WERI-Rb-1 (cell line): ENCODE measurements at regions not wholly inside any gene's neighbourhood (a gene's known extent, or its start where the extent isn't known, plus 50 kb on each side); places are given as distances from the start of the nearest gene placed in this dataset.

ENCODE experiments used
- DNase-seq: peaks from one replicate; pipeline ENCODE4 v3.0.0-alpha.2; 2020
- H3K27ac ChIP-seq: fragments of 250-450 bp; sonication (Bioruptor Pico); 2 replicates; pipeline ENCODE4 v1.5.1; 2020; ENCODE audit warnings: mild to moderate bottlenecking, moderate library complexity
- H3K27me3 ChIP-seq: fragments of 250-450 bp; sonication (Bioruptor Pico); 2 replicates; pipeline ENCODE4 v1.5.1; 2021; ENCODE audit warnings: mild to moderate bottlenecking, low read depth, moderate library complexity; ENCODE audit not compliant: insufficient read depth, severe bottlenecking
- H3K36me3 ChIP-seq: fragments of 250-450 bp; sonication (Bioruptor Pico); 2 replicates; pipeline ENCODE4 v1.5.1; 2020; ENCODE audit warnings: mild to moderate bottlenecking, moderate library complexity
- H3K4me3 ChIP-seq: 2 replicates; pipeline ENCODE4 v1.5.1; 2011; ENCODE audit warnings: low read depth, mild to moderate bottlenecking, control low read depth, low read length
- H3K9me3 ChIP-seq: fragments of 250-450 bp; sonication (Bioruptor Pico); 2 replicates; pipeline ENCODE4 v1.5.1; 2021; ENCODE audit warnings: mild to moderate bottlenecking, moderate library complexity; ENCODE audit not compliant: severe bottlenecking
- CTCF ChIP-seq: IDR thresholded peaks from 2 replicates; pipeline ENCODE4 v1.5.1; 2011; ENCODE audit warnings: low read depth, mild to moderate bottlenecking, control low read depth, inconsistent platforms, low read length

DNA sequence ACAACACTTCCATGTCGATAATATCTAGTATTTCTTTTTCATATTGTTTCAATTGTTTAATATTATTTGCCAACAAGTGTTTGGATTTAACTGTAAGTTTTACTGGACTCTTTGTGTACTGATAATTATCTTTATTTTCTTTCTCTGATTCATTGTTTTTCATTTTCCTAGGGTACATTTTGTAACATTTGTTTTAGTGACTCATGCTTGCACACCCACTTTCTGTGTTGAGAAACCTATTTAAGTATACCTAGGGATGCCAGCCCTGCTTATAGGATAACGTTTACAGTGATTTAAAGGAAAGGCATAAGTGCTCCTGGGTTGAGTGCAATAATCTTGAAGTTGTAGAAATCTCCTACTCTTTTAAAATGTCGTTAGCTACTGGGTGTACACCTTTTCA, 1386.0 kb upstream of the ADGRL4 start:
- no peak overlapping the region for H3K4me3 ChIP-seq
- H3K27ac ChIP-seq = no peak overlapping the region
- no peaks in the 10 kb centered on the region for H3K9me3 ChIP-seq
- DNase-seq = no peak
- no peaks in the 10 kb centered on the region for H3K36me3 ChIP-seq
- no peaks in the 10 kb centered on the region for H3K27me3 ChIP-seq
- no peak for TF ChIP-seq CTCF

DNA sequence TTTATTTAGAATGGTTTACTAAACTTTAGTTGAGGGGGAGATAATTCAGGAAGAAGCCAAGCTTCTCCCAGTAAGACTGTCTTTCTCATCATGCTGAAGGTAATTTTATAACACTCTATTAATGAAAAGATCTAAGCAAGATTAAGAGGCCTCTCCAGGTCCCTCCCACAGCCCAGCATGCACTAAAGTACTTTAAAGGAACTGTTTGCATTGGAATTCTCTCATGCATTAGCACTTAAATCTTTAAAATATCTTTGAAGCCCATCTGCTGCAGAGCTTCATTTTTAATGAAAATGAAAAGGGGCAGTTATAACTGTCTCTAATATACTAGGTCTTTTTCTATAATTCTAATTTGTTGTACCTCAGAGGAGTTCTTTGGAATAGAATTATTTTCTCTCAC, 1379.1 kb upstream of the ADGRL4 start:
- H3K9me3 ChIP-seq = no peaks in the 10 kb centered on the region
- no peak for DNase-seq
- H3K4me3 ChIP-seq = no peak overlapping the region
- H3K27me3 ChIP-seq = no peaks in the 10 kb centered on the region
- no peaks in the 10 kb centered on the region for H3K36me3 ChIP-seq
- H3K27ac ChIP-seq = no peak overlapping the region
- TF ChIP-seq CTCF = no peak

- Histone ChIP-seq H3K4me3 (no peak overlapping the region), H3K27me3 (no peaks in the 10 kb centered on the region), H3K9me3 (no peaks in the 10 kb centered on the region), H3K36me3 (no peaks in the 10 kb centered on the region), H3K27ac (no peak overlapping the region)
- no peak for TF ChIP-seq CTCF
- no peak for DNase-seq
Observed at GRCh38 chr1:80384959-80385358, 1378.4 kb upstream of the ADGRL4 start.

DNA sequence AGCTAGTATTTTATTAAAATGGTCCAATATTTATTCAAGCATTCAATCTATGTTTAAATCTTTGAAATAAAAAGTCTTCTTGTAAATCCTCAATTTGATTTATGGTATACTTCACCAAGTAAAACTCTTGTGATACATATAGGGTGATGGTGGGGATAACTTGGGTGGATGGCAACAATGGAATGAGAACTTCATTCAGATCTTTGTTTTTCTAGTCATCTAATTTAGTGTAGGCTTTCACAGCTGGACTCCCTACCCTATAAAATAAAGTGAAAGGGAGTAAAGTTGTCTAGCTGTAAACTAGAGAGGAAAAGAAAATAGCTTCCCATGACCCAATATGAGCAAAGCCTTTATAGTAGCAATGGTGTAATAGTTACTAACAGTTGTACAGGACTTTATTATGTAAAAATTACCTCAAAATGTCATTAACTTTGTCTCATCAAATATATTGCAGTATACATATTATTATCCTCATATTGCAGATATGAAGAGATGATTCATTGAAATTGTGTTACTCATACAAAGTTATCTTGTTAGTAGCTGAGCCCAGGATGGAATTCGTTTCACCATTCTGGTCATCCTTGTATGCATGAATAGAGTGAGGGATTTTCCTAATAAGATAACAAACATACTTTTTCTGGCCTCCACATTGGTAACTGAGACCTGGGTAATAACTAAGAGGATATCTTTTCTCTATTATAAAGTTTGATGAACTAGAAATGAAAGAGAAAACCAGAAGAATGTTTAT, 1377.7 kb upstream of the ADGRL4 start:
- Histone ChIP-seq H3K27ac (no peak overlapping the region), H3K27me3 (no peaks in the 10 kb centered on the region), H3K36me3 (no peaks in the 10 kb centered on the region), H3K9me3 (no peaks in the 10 kb centered on the region), H3K4me3 (no peak overlapping the region)
- no peak for DNase-seq
- TF ChIP-seq CTCF = no peak

- Histone ChIP-seq H3K9me3 (no peaks in the 10 kb centered on the region), H3K27ac (no peak overlapping the region), H3K4me3 (no peak overlapping the region), H3K27me3 (no peaks in the 10 kb centered on the region), H3K36me3 (no peaks in the 10 kb centered on the region)
- TF ChIP-seq CTCF = no peak
- no peak for DNase-seq
Observed at GRCh38 chr1:80375662-80376061, 1369.1 kb upstream of the ADGRL4 start.

DNA sequence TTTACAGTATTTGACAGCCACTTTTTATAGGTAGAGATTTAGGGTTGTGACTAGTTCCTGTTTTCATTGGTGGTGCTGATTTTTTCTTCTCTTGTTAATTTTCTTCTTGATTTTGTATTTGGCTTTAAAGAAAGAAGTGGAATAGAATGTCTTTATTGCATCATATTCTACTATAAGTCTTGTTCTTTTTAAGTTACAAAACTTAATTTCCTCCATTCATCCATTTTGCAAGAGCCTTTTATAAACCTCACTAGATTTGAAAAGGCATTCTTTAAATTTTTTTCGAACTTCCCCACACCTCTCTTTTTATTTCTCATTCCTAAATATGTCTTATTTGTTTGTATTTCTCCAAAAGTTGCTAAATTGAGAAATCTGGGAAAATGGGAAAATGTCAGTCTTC, 1368.6 kb upstream of the ADGRL4 start:
- no peak for TF ChIP-seq CTCF
- H3K27me3 ChIP-seq = no peaks in the 10 kb centered on the region
- H3K4me3 ChIP-seq = no peak overlapping the region
- no peak for DNase-seq
- no peaks in the 10 kb centered on the region for H3K36me3 ChIP-seq
- H3K9me3 ChIP-seq = no peaks in the 10 kb centered on the region
- no peak overlapping the region for H3K27ac ChIP-seq
